ENCODE measurements at regions not wholly inside any gene's neighbourhood (a gene's known extent, or its start where the extent isn't known, plus 50 kb on each side); places are given as distances from the start of the nearest gene placed in this dataset.
"Not testable (repeated sequence)": the region's sequence is repeated elsewhere in the genome, so short reads cannot be mapped to it uniquely, and the experiment has no call there.

- ATAC-seq (ENCODE audit: poor library complexity), result no peak
- intact Hi-C loops (cut with DNase I), result no loop called here
- no peak for DNase-seq
Measured at GRCh38 chr10:8392216-8392615, 337.7 kb downstream of the GATA3 start.

- no peak for DNase-seq
- no peak for ATAC-seq (ENCODE audit: poor library complexity)
- intact Hi-C loops (cut with DNase I), result no loop called here
Measured at GRCh38 chr10:8393531-8393930, 339.0 kb downstream of the GATA3 start.

GRCh38 chr10:8396675-8397074 is 342.2 kb downstream of the GATA3 start:
- ATAC-seq (ENCODE audit: poor library complexity), result no peak
- no peak for DNase-seq
- intact Hi-C loops (cut with DNase I), result no loop called here

GRCh38 chr10:8398771-8399170 is 344.3 kb downstream of the GATA3 start:
- intact Hi-C loops (cut with DNase I), result no loop called here
- ATAC-seq (ENCODE audit: poor library complexity) (no peak), DNase-seq (no peak)

- intact Hi-C loops (cut with DNase I), result no loop called here
- no peak for ATAC-seq (ENCODE audit: poor library complexity)
- DNase-seq, result no peak
Measured at GRCh38 chr10:8400151-8400550, 345.7 kb downstream of the GATA3 start.

GRCh38 chr10:8400892-8401291 is 346.4 kb downstream of the GATA3 start:
- DNase-seq (no peak), ATAC-seq (ENCODE audit: poor library complexity) (no peak)
- intact Hi-C loops (cut with DNase I), result no loop called here

GRCh38 chr10:8401531-8401930 is 347.0 kb downstream of the GATA3 start:
- DNase-seq (no peak), ATAC-seq (ENCODE audit: poor library complexity) (no peak)
- intact Hi-C loops (cut with DNase I), result no loop called here

GRCh38 chr10:8402576-8402975 is 348.1 kb downstream of the GATA3 start:
- DNase-seq, result no peak
- intact Hi-C loops (cut with DNase I), result no loop called here
- no peak for ATAC-seq (ENCODE audit: poor library complexity)

- no peak for DNase-seq
- intact Hi-C loops (cut with DNase I), result no loop called here
- ATAC-seq (ENCODE audit: poor library complexity), result no peak
Measured at GRCh38 chr10:8403711-8404371, 349.4 kb downstream of the GATA3 start.

- no peak for ATAC-seq (ENCODE audit: poor library complexity)
- DNase-seq, result no peak
- intact Hi-C loops (cut with DNase I), result no loop called here
Measured at GRCh38 chr10:8404721-8405120, 350.2 kb downstream of the GATA3 start.

GRCh38 chr10:8405596-8405995 is 351.1 kb downstream of the GATA3 start:
- DNase-seq (no peak), ATAC-seq (ENCODE audit: poor library complexity) (no peak)
- intact Hi-C loops (cut with DNase I), result no loop called here

GRCh38 chr10:8407501-8408021 is 353.1 kb downstream of the GATA3 start:
- ATAC-seq (ENCODE audit: poor library complexity) (no peak), DNase-seq (no peak)
- intact Hi-C loops (cut with DNase I), result no loop called here

GRCh38 chr10:8410506-8410905 is 356.0 kb downstream of the GATA3 start:
- ATAC-seq (ENCODE audit: poor library complexity) (no peak), DNase-seq (no peak)
- intact Hi-C loops (cut with DNase I), result no loop called here

GRCh38 chr10:8412541-8412940 is 358.1 kb downstream of the GATA3 start:
- intact Hi-C loops (cut with DNase I), result no loop called here
- DNase-seq, result no peak

GRCh38 chr10:8415029-8415428 is 360.5 kb downstream of the GATA3 start:
- DNase-seq; ATAC-seq (ENCODE audit: poor library complexity); intact Hi-C loops (cut with DNase I): not testable (repeated sequence)

More at GRCh38 chr10:8412541-8412940, 358.1 kb downstream of the GATA3 start:
- ATAC-seq (ENCODE audit: poor library complexity), result no peak

- ATAC-seq (ENCODE audit: poor library complexity) (no peak), DNase-seq (no peak)
- intact Hi-C loops (cut with DNase I), result no loop called here
Measured at GRCh38 chr10:8416192-8416701, 361.8 kb downstream of the GATA3 start.

- intact Hi-C loops (cut with DNase I), result no loop called here
- DNase-seq (no peak), ATAC-seq (ENCODE audit: poor library complexity) (no peak)
Measured at GRCh38 chr10:8416760-8417159, 362.3 kb downstream of the GATA3 start.

- no peak for DNase-seq
- ATAC-seq (ENCODE audit: poor library complexity), result no peak
- intact Hi-C loops (cut with DNase I), result no loop called here
Measured at GRCh38 chr10:8417631-8418030, 363.1 kb downstream of the GATA3 start.

GRCh38 chr10:8418631-8419030 is 364.1 kb downstream of the GATA3 start:
- no peak for DNase-seq
- no peak for ATAC-seq (ENCODE audit: poor library complexity)
- intact Hi-C loops (cut with DNase I), result no loop called here

- intact Hi-C loops (cut with DNase I), result no loop called here
- DNase-seq, result no peak
- ATAC-seq (ENCODE audit: poor library complexity), result no peak
Measured at GRCh38 chr10:8420182-8420581, 365.7 kb downstream of the GATA3 start.
